ENCODE measurements at regions not wholly inside any gene's neighbourhood (a gene's known extent, or its start where the extent isn't known, plus 50 kb on each side); places are given as distances from the start of the nearest gene placed in this dataset.
"Not testable (repeated sequence)": the region's sequence is repeated elsewhere in the genome, so short reads cannot be mapped to it uniquely, and the experiment has no call there.

DNA sequence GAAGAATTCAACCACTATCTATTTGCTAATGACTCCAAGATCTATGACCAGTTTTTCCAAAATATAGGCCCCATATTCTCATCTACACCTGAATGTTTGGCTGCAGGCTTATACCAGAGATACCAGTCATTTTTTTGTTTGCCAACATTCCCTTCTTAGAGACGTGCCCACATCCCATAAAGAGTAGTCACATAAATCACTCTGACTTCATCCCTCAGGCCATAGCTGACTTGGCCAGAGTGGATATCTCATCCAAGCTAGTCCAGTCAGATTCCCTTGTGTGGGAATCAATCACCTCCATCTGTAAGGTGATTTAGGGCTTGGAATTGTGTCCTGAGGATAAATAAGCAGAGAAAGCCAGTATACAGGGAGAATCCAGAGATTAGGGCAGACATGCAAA, 124.3 kb upstream of the SLC24A2 start:
- intact Hi-C loops (cut with DNase I; ENCODE audit: low total_unique reads), result no loop called here
- TF ChIP-seq POLR2AphosphoS5 (IDR thresholded peaks at IDR 0.05), result no peak
- no peak for TF ChIP-seq POLR2A (IDR thresholded peaks at IDR 0.05)
- no peak overlapping the region for H3K4me3 ChIP-seq
- H3K27ac ChIP-seq, result no peak overlapping the region
- no peak for DNase-seq
- no peaks in the 10 kb centered on the region for H3K36me3 ChIP-seq
- no peaks in the 10 kb centered on the region for H3K4me1 ChIP-seq
- no peaks in the 10 kb centered on the region for H3K27me3 ChIP-seq
- 40 to 59% (median 44%) methylated on average over 1 of the region's 1 CpG for WGBS, 5 donors
- H3K9me3 ChIP-seq, result no peaks in the 10 kb centered on the region

DNA sequence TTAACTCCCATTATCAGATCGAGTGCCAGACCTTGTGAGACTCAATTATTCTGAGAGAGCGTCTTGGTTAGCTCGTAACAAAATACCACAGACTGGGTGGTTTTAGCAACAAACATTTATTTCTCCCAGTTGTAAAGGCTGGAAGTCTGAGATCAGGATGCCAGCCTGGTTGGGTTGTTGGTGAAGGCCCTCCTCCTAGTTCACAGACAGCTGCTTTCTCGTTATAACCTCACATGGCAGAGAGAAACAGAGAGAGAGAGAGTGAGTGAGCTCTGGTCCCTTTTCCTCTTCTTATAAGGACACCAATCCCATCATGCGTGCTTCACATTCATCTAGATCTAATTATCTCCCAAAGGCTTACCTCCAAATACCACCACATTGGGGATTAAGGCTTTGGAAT, 114.2 kb upstream of the SLC24A2 start:
- H3K27ac ChIP-seq, result no peak overlapping the region
- TF ChIP-seq POLR2A (IDR thresholded peaks at IDR 0.05), result no peak
- H3K36me3 ChIP-seq, result no peaks in the 10 kb centered on the region
- no peaks in the 10 kb centered on the region for H3K4me1 ChIP-seq
- H3K4me3 ChIP-seq, result no peak overlapping the region
- DNase-seq, result no peak
- no peaks in the 10 kb centered on the region for H3K9me3 ChIP-seq
- 71 to 88% (median 82%) methylated on average over 5 of the region's 5 CpGs for WGBS, 5 donors
- H3K27me3 ChIP-seq, result no peaks in the 10 kb centered on the region
- intact Hi-C loops (cut with DNase I; ENCODE audit: low total_unique reads), result no loop called here

DNA sequence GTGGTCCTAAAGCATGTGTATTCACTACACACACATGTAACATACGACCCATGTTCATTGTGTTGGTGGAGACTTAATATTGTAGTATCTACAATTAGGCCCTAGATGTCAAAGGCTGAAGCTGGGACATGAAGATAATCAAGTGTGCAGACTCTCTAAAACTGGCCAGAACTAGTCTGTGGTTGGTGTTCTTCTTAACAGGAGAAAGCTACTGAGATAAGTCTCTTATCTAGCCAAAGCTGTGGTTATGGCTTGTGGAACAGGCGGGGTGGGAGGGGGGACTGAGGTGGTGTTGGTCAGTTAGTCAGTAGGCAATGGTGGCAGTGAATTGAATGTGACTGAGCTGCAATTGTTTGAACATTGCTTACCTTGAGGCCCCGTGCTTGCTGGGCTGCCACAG, 112.7 kb upstream of the SLC24A2 start:
- H3K4me3 ChIP-seq, result no peak overlapping the region
- 51 to 55% (median 54%) methylated on average over 3 of the region's 3 CpGs for WGBS, 5 donors
- peak in 1 of 2 donors; percentile 20 for DNase-seq
- no peaks in the 10 kb centered on the region for H3K4me1 ChIP-seq
- H3K27ac ChIP-seq, result no peak overlapping the region
- TF ChIP-seq EP300 (IDR thresholded peaks at IDR 0.05) (no peak), POLR2A (IDR thresholded peaks at IDR 0.05) (no peak), POLR2AphosphoS5 (IDR thresholded peaks at IDR 0.05) (no peak)
- TF ChIP-seq, protein P1, sequence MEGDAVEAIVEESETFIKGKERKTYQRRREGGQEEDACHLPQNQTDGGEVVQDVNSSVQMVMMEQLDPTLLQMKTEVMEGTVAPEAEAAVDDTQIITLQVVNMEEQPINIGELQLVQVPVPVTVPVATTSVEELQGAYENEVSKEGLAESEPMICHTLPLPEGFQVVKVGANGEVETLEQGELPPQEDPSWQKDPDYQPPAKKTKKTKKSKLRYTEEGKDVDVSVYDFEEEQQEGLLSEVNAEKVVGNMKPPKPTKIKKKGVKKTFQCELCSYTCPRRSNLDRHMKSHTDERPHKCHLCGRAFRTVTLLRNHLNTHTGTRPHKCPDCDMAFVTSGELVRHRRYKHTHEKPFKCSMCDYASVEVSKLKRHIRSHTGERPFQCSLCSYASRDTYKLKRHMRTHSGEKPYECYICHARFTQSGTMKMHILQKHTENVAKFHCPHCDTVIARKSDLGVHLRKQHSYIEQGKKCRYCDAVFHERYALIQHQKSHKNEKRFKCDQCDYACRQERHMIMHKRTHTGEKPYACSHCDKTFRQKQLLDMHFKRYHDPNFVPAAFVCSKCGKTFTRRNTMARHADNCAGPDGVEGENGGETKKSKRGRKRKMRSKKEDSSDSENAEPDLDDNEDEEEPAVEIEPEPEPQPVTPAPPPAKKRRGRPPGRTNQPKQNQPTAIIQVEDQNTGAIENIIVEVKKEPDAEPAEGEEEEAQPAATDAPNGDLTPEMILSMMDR (IDR thresholded peaks at IDR 0.05), result no peak
- H3K27me3 ChIP-seq, result no peaks in the 10 kb centered on the region
- H3K36me3 ChIP-seq, result no peaks in the 10 kb centered on the region
- intact Hi-C loops (cut with DNase I; ENCODE audit: low total_unique reads), result no loop called here
- H3K9me3 ChIP-seq, result no peaks in the 10 kb centered on the region

DNA sequence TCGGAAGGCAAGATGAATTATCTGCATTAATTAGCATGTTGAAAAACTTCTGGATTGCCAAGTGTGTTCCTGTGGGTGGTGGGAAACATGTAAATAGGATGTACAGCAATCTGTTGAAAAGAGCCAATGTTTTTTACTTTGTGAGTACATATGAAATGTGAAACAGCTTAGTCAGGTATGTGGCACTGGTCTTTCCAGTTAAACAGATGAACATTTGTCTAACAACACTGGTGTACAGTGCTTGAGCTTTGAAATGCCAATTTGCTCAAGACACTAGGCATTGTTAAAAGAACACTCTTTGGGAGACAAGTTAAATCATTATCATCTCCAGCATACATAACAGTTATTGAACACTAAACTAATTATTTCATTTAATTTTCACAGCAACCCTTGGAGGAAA, 107.3 kb upstream of the SLC24A2 start:
- intact Hi-C loops (cut with DNase I; ENCODE audit: low total_unique reads), result no loop called here
- H3K4me1 ChIP-seq, result peaks cover 0 to 16% (median 5%) of the 10 kb centered on the region in 4 donors
- no peak overlapping the region for H3K27ac ChIP-seq
- 69 to 91% (median 86%) methylated on average over 1 of the region's 1 CpG for WGBS, 5 donors
- H3K4me3 ChIP-seq, result no peak overlapping the region
- TF ChIP-seq POLR2AphosphoS5 (IDR thresholded peaks at IDR 0.05), result no peak
- TF ChIP-seq POLR2A (IDR thresholded peaks at IDR 0.05), result no peak
- TF ChIP-seq EP300 (IDR thresholded peaks at IDR 0.05), result no peak
- TF ChIP-seq, protein P1 (IDR thresholded peaks at IDR 0.05), result no peak
- H3K27me3 ChIP-seq, result no peaks in the 10 kb centered on the region
- no peaks in the 10 kb centered on the region for H3K36me3 ChIP-seq
- no peaks in the 10 kb centered on the region for H3K9me3 ChIP-seq
- no peak for DNase-seq

DNA sequence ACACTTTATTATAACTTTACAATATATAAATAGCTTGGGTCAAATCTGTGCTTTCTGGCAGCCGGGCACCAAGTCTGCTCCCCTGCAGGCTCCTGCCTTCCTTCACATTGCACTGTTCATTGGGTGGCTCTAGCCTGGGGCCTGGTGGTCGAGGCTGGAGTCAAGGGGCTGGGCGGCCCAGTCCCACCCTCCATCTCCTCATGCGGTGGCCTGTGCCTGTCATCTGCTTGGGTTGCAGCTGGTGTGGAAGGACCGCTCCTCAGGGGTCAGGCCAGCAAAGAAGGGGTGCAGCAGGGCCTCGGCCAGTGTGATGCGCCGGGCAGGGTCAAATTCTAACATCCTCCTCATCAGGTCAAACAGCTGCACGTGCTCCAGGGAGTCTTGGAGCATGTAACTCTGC, 106.7 kb upstream of the SLC24A2 start:
- H3K9me3 ChIP-seq; H3K36me3 ChIP-seq; H3K27ac ChIP-seq; DNase-seq; intact Hi-C loops (cut with DNase I; ENCODE audit: low total_unique reads); H3K4me3 ChIP-seq; H3K27me3 ChIP-seq: not testable (repeated sequence)
- WGBS, 5 donors, result 66 to 86% (median 73%) methylated on average over 5 to 9 of the region's 9 CpGs
- H3K4me1 ChIP-seq, result peaks cover 0 to 16% (median 5%) of the 10 kb centered on the region in 4 donors

DNA sequence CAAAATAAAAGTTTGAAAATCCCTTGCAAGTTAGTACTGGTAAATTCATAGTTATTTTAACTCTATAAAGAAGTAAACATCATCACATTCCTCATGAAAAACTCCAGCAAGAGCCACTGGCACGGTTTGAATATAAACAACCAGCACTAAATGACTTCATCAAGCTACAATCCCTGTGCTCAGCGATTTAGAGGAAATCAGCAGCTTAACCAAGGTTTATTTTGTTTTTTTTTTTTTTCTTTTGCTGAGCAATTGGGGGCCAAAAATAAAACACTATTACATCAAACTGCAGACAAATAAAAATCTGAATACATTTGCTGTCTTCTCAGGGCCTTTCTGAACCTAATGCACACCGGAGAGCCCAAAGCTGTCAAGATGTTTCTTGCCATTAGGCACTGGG, 106.2 kb upstream of the SLC24A2 start:
- intact Hi-C loops (cut with DNase I; ENCODE audit: low total_unique reads), result no loop called here
- TF ChIP-seq POLR2A (IDR thresholded peaks at IDR 0.05) (no peak), POLR2AphosphoS5 (IDR thresholded peaks at IDR 0.05) (no peak)
- TF ChIP-seq, protein P1 (IDR thresholded peaks at IDR 0.05), result no peak
- 30 to 46% (median 35%) methylated on average over 3 of the region's 3 CpGs for WGBS, 5 donors
- Histone ChIP-seq H3K4me1 (peaks cover 0 to 16% (median 5%) of the 10 kb centered on the region in 4 donors), H3K9me3 (no peaks in the 10 kb centered on the region), H3K27ac (no peak overlapping the region), H3K4me3 (no peak overlapping the region), H3K36me3 (no peaks in the 10 kb centered on the region), H3K27me3 (no peaks in the 10 kb centered on the region)
- DNase-seq, result peak in 1 of 2 donors; percentile 43

All from stomach (tissue), 8 donors.